Activated naive CD4-positive, alpha-beta T cell treated with anti-CD3 and anti-CD28 coated beads for 36 hours (primary cell): ENCODE measurements at regions not wholly inside any gene's neighbourhood (a gene's known extent, or its start where the extent isn't known, plus 50 kb on each side); places are given as distances from the start of the nearest gene placed in this dataset.

ENCODE experiments used
- CTCF ChIA-PET: fragments of 350-600 bp; sonication (Branson Sonifier 250); formaldehyde crosslinking; loops from one replicate; lab custom pipeline; 2021; ENCODE audit warnings: antibody characterized with exemption; lab: Charles Lee
- DNase-seq: peaks from one replicate; pipeline ENCODE4 v3.0.0-alpha.2; 2020
- H3K27ac Mint-ChIP-seq: one replicate; pipeline ENCODE4 v1.8.0; 2021; ENCODE audit warnings: mild to moderate bottlenecking, mixed read lengths
- H3K27me3 Mint-ChIP-seq: one replicate; pipeline ENCODE4 v1.8.0; 2021; ENCODE audit warnings: low read depth, mixed read lengths
- H3K36me3 Mint-ChIP-seq: one replicate; pipeline ENCODE4 v1.8.0; 2021; ENCODE audit warnings: low read depth, mixed read lengths
- H3K4me1 Mint-ChIP-seq: one replicate; pipeline ENCODE4 v1.8.0; 2021; ENCODE audit warnings: low read depth, mixed read lengths
- H3K4me3 Mint-ChIP-seq: one replicate; pipeline ENCODE4 v1.8.0; 2021; ENCODE audit warnings: mild to moderate bottlenecking, moderate library complexity, mixed read lengths
- H3K9me3 Mint-ChIP-seq: one replicate; pipeline ENCODE4 v1.8.0; 2021; ENCODE audit warnings: mixed read lengths
- intact Hi-C: fragments of 100-400 bp; cut with micrococcal nuclease; formaldehyde crosslinking; loops from one replicate; pipeline ENCODE4 v1.15.1; 2023

GRCh38 chr11:23564370-23564769 lies 704.1 kb upstream of the CCDC179 start:
- no peaks in the 10 kb centered on the region for H3K36me3 Mint-ChIP-seq
- H3K27me3 Mint-ChIP-seq, result no peaks in the 10 kb centered on the region
- DNase-seq, result no peak
- no peak overlapping the region for H3K27ac Mint-ChIP-seq
- intact Hi-C loops, result no loop called here
- no peak overlapping the region for H3K4me3 Mint-ChIP-seq
- H3K9me3 Mint-ChIP-seq, result no peaks in the 10 kb centered on the region
- CTCF ChIA-PET, result no interaction called here
- no peaks in the 10 kb centered on the region for H3K4me1 Mint-ChIP-seq

GRCh38 chr11:23569134-23569533 lies 708.9 kb upstream of the CCDC179 start:
- H3K4me1 Mint-ChIP-seq, result no peaks in the 10 kb centered on the region
- CTCF ChIA-PET, result no interaction called here
- intact Hi-C loops, result no loop called here
- no peaks in the 10 kb centered on the region for H3K36me3 Mint-ChIP-seq
- no peaks in the 10 kb centered on the region for H3K27me3 Mint-ChIP-seq
- DNase-seq, result no peak
- H3K27ac Mint-ChIP-seq, result no peak overlapping the region
- no peaks in the 10 kb centered on the region for H3K9me3 Mint-ChIP-seq
- no peak overlapping the region for H3K4me3 Mint-ChIP-seq

- Mint-ChIP-seq H3K27me3 (no peaks in the 10 kb centered on the region), H3K4me1 (no peaks in the 10 kb centered on the region), H3K36me3 (no peaks in the 10 kb centered on the region), H3K9me3 (no peaks in the 10 kb centered on the region), H3K27ac (no peak overlapping the region), H3K4me3 (no peak overlapping the region)
- intact Hi-C loops, result no loop called here
- CTCF ChIA-PET, result no interaction called here
- DNase-seq, result no peak
Observed at GRCh38 chr11:23569547-23569946, 709.3 kb upstream of the CCDC179 start.

GRCh38 chr11:23570828-23571227 lies 710.6 kb upstream of the CCDC179 start:
- Mint-ChIP-seq H3K36me3 (no peaks in the 10 kb centered on the region), H3K27me3 (no peaks in the 10 kb centered on the region), H3K9me3 (no peaks in the 10 kb centered on the region), H3K4me3 (no peak overlapping the region), H3K27ac (no peak overlapping the region), H3K4me1 (no peaks in the 10 kb centered on the region)
- no peak for DNase-seq
- intact Hi-C loops, result no loop called here
- CTCF ChIA-PET, result interaction anchor here (0.7 kb wide), 1 partner anchor 312 kb away, joined by 3 read pairs; no protein-coding TSS in a partner anchor

GRCh38 chr11:23573429-23573828 lies 713.2 kb upstream of the CCDC179 start:
- H3K4me1 Mint-ChIP-seq, result no peaks in the 10 kb centered on the region
- H3K9me3 Mint-ChIP-seq, result no peaks in the 10 kb centered on the region
- CTCF ChIA-PET, result no interaction called here
- no peak overlapping the region for H3K4me3 Mint-ChIP-seq
- no peak overlapping the region for H3K27ac Mint-ChIP-seq
- no peaks in the 10 kb centered on the region for H3K27me3 Mint-ChIP-seq
- no peak for DNase-seq
- intact Hi-C loops, result no loop called here
- no peaks in the 10 kb centered on the region for H3K36me3 Mint-ChIP-seq

- CTCF ChIA-PET, result interaction anchor here (0.7 kb wide), 1 partner anchor 696 kb away, joined by 3 read pairs; no protein-coding TSS in a partner anchor
- H3K4me3 Mint-ChIP-seq, result no peak overlapping the region
Observed at GRCh38 chr11:23574149-23574548, 713.9 kb upstream of the CCDC179 start.

GRCh38 chr11:23577296-23577695 lies 717.0 kb upstream of the CCDC179 start:
- H3K27me3 Mint-ChIP-seq, result no peaks in the 10 kb centered on the region
- no peaks in the 10 kb centered on the region for H3K36me3 Mint-ChIP-seq
- H3K4me3 Mint-ChIP-seq, result no peak overlapping the region
- H3K27ac Mint-ChIP-seq, result no peak overlapping the region
- DNase-seq, result no peak
- H3K4me1 Mint-ChIP-seq, result no peaks in the 10 kb centered on the region
- intact Hi-C loops, result no loop called here
- H3K9me3 Mint-ChIP-seq, result no peaks in the 10 kb centered on the region
- CTCF ChIA-PET, result no interaction called here

More at GRCh38 chr11:23574149-23574548, 713.9 kb upstream of the CCDC179 start:
- Mint-ChIP-seq H3K9me3 (no peaks in the 10 kb centered on the region), H3K36me3 (no peaks in the 10 kb centered on the region), H3K27me3 (no peaks in the 10 kb centered on the region), H3K27ac (no peak overlapping the region), H3K4me1 (no peaks in the 10 kb centered on the region)
- DNase-seq, result no peak
- intact Hi-C loops, result no loop called here

- no peaks in the 10 kb centered on the region for H3K27me3 Mint-ChIP-seq
- H3K27ac Mint-ChIP-seq, result no peak overlapping the region
- H3K4me1 Mint-ChIP-seq, result no peaks in the 10 kb centered on the region
- intact Hi-C loops, result no loop called here
- no peak overlapping the region for H3K4me3 Mint-ChIP-seq
- no peaks in the 10 kb centered on the region for H3K36me3 Mint-ChIP-seq
- H3K9me3 Mint-ChIP-seq, result peaks cover 2% of the 10 kb centered on the region
- CTCF ChIA-PET, result no interaction called here
- DNase-seq, result no peak
Observed at GRCh38 chr11:23585416-23586104, 725.3 kb upstream of the CCDC179 start.

GRCh38 chr11:23586173-23586572 lies 725.9 kb upstream of the CCDC179 start:
- DNase-seq, result no peak
- H3K4me3 Mint-ChIP-seq, result no peak overlapping the region
- H3K27ac Mint-ChIP-seq, result no peak overlapping the region
- intact Hi-C loops, result no loop called here
- CTCF ChIA-PET, result no interaction called here
- peaks cover 2% of the 10 kb centered on the region for H3K9me3 Mint-ChIP-seq
- H3K4me1 Mint-ChIP-seq, result no peaks in the 10 kb centered on the region
- H3K27me3 Mint-ChIP-seq, result no peaks in the 10 kb centered on the region
- H3K36me3 Mint-ChIP-seq, result no peaks in the 10 kb centered on the region

- CTCF ChIA-PET, result no interaction called here
- Mint-ChIP-seq H3K27me3 (no peaks in the 10 kb centered on the region), H3K4me1 (no peaks in the 10 kb centered on the region), H3K27ac (no peak overlapping the region), H3K36me3 (no peaks in the 10 kb centered on the region), H3K4me3 (no peak overlapping the region), H3K9me3 (peaks cover 2% of the 10 kb centered on the region)
- intact Hi-C loops, result no loop called here
- DNase-seq, result no peak
Observed at GRCh38 chr11:23590596-23591308, 730.5 kb upstream of the CCDC179 start.

GRCh38 chr11:23594755-23595154 lies 734.5 kb upstream of the CCDC179 start:
- Mint-ChIP-seq H3K4me3 (no peak overlapping the region), H3K4me1 (no peaks in the 10 kb centered on the region), H3K36me3 (no peaks in the 10 kb centered on the region), H3K27me3 (no peaks in the 10 kb centered on the region), H3K9me3 (peaks cover 8% of the 10 kb centered on the region), H3K27ac (no peak overlapping the region)
- CTCF ChIA-PET, result no interaction called here
- no peak for DNase-seq
- intact Hi-C loops, result no loop called here

GRCh38 chr11:23604966-23605365 lies 744.7 kb upstream of the CCDC179 start:
- CTCF ChIA-PET, result no interaction called here
- Mint-ChIP-seq H3K9me3 (peaks cover 5% of the 10 kb centered on the region), H3K4me1 (no peaks in the 10 kb centered on the region), H3K27me3 (no peaks in the 10 kb centered on the region), H3K36me3 (no peaks in the 10 kb centered on the region), H3K4me3 (no peak overlapping the region), H3K27ac (no peak overlapping the region)
- intact Hi-C loops, result no loop called here
- no peak for DNase-seq

- Mint-ChIP-seq H3K9me3 (no peaks in the 10 kb centered on the region), H3K27ac (no peak overlapping the region), H3K27me3 (no peaks in the 10 kb centered on the region), H3K4me3 (no peak overlapping the region), H3K36me3 (no peaks in the 10 kb centered on the region), H3K4me1 (no peaks in the 10 kb centered on the region)
- CTCF ChIA-PET, result no interaction called here
- intact Hi-C loops, result no loop called here
- no peak for DNase-seq
Observed at GRCh38 chr11:23606191-23606590, 745.9 kb upstream of the CCDC179 start.
